Endothelial cell of umbilical vein (primary cell): ENCODE measurements at regions not wholly inside any gene's neighbourhood (a gene's known extent, or its start where the extent isn't known, plus 50 kb on each side); places are given as distances from the start of the nearest gene placed in this dataset.

Experiments
- BruUV-seq: library from RNA; stranded (reverse); fragments of 400-500 nt; replicated peaks from 2 replicates; lab custom pipeline; 2021; lab: Mats Ljungman, UMichigan
- CTCF ChIA-PET: fragments of 300-600, 350-600 bp; sonication (Branson Sonifier 250); formaldehyde crosslinking; loops from one replicate; lab custom pipeline; 2021; ENCODE audit warnings: antibody characterized with exemption, inconsistent platforms; lab: Charles Lee
- POLR2A ChIA-PET: fragments of 300-600, 350-600 bp; sonication (Branson Sonifier 250); formaldehyde crosslinking; loops from one replicate; lab custom pipeline; 2021; ENCODE audit warnings: antibody characterized with exemption, inconsistent platforms; lab: Charles Lee
- DNase-seq: peaks from one replicate; pipeline ENCODE4 v3.0.0-alpha.2; 2011; ENCODE audit warnings: low read depth, low spot score
- FAIRE-seq: peaks from 2 replicates; lab custom pipeline; 2011; peaks lifted over from hg19 to GRCh38; lab: Jason Lieb, UNC
- H2AFZ ChIP-seq: 2 replicates; pipeline ENCODE4 v1.6.0; 2012; ENCODE audit warnings: low read depth, low read length, control low read depth, inconsistent platforms
- H3K27ac ChIP-seq: 2 replicates; pipeline ENCODE4 v1.5.1; 2011; ENCODE audit warnings: low read depth, mild to moderate bottlenecking, control low read depth, low read length, moderate library complexity; ENCODE audit not compliant: insufficient read depth
- H3K27me3 ChIP-seq, 2 experiments: 2 replicates each; pipeline versions ENCODE4 v1.6.0 to v1.6.1; 2011; ENCODE audit warnings: low read length in 2 of 2, mixed read lengths in 1 of 2; ENCODE audit not compliant: control insufficient read depth in 2 of 2, insufficient read depth in 2 of 2
- H3K36me3 ChIP-seq, 2 experiments: 2 replicates in 1 of 2; 3 replicates in 1 of 2; pipeline ENCODE4 v1.5.1; 2011; ENCODE audit warnings: low read length in 2 of 2, mild to moderate bottlenecking in 1 of 2, moderate library complexity in 1 of 2; ENCODE audit not compliant: control insufficient read depth in 2 of 2, insufficient read depth in 2 of 2; ENCODE audit errors: extremely low read depth in 1 of 2
- H3K4me1 ChIP-seq: 3 replicates; pipeline ENCODE4 v1.5.1; 2011; ENCODE audit warnings: mild to moderate bottlenecking, low read length; ENCODE audit not compliant: control insufficient read depth, insufficient read depth; ENCODE audit errors: extremely low read depth
- H3K4me2 ChIP-seq: 2 replicates; pipeline ENCODE4 v1.6.1; 2011; ENCODE audit warnings: low read length, control low read depth, mixed read lengths; ENCODE audit not compliant: insufficient read depth
- H3K4me3 ChIP-seq, 3 experiments: fragments of 200-600 bp in 1 of 3; sonication (generic), shearing (Covaris generic) in 1 of 3; replicated peaks in 1 of 3; 2 replicates each; pipeline ENCODE4 v1.5.1; 2011 to 2016; ENCODE audit warnings: control low read depth in 3 of 3, low read length in 3 of 3, mild to moderate bottlenecking in 2 of 3, inconsistent platforms in 1 of 3, low read depth in 1 of 3, moderate library complexity in 1 of 3; ENCODE audit not compliant: insufficient read depth in 1 of 3
- H3K79me2 ChIP-seq: 2 replicates; pipeline ENCODE4 v1.6.0; 2012; ENCODE audit warnings: low read length, inconsistent platforms; ENCODE audit not compliant: control insufficient read depth, insufficient read depth
- H3K9ac ChIP-seq: replicated peaks from 2 replicates; pipeline ENCODE3; 2011; ENCODE audit warnings: low read length, control low read depth; ENCODE audit not compliant: insufficient read depth; ENCODE audit errors: extremely low read depth
- H3K9me1 ChIP-seq: replicated peaks from 3 replicates; pipeline ENCODE4 v1.6.0; 2011; ENCODE audit warnings: mild to moderate bottlenecking, low read length; ENCODE audit not compliant: control insufficient read depth, insufficient read depth; ENCODE audit errors: extremely low read depth
- H3K9me3 ChIP-seq: replicated peaks from 2 replicates; pipeline ENCODE4 v1.5.1; 2012; ENCODE audit warnings: low read length, inconsistent platforms; ENCODE audit not compliant: control insufficient read depth, insufficient read depth
- H4K20me1 ChIP-seq: replicated peaks from 2 replicates; pipeline ENCODE3; 2011; ENCODE audit warnings: mild to moderate bottlenecking, low read length; ENCODE audit not compliant: control insufficient read depth, insufficient read depth; ENCODE audit errors: extremely low read depth
- EZH2 ChIP-seq: IDR thresholded peaks from 2 replicates; pipeline ENCODE4 v1.6.1; 2012; ENCODE audit warnings: borderline replicate concordance, low read depth, mild to moderate bottlenecking, moderate library complexity, low read length, inconsistent platforms; ENCODE audit not compliant: severe bottlenecking
- FOS ChIP-seq: IDR thresholded peaks from 2 replicates; pipeline ENCODE4 v1.6.1; 2011; ENCODE audit warnings: mild to moderate bottlenecking, low read length, moderate library complexity, borderline replicate concordance; ENCODE audit not compliant: insufficient read depth
- GATA2 ChIP-seq: IDR thresholded peaks from 2 replicates; pipeline ENCODE4 v1.7.0; 2011; ENCODE audit warnings: low read depth, mild to moderate bottlenecking, moderate library complexity, mixed read lengths, low read length; ENCODE audit not compliant: insufficient read length, insufficient read depth
- JUN ChIP-seq: IDR thresholded peaks from 2 replicates; pipeline ENCODE4 v1.6.1; 2011; ENCODE audit warnings: borderline replicate concordance, low read depth; ENCODE audit not compliant: insufficient read length, insufficient read depth
- MAX ChIP-seq: IDR thresholded peaks from 2 replicates; pipeline ENCODE4 v1.6.1; 2011; ENCODE audit not compliant: insufficient read depth, insufficient read length
- MYC ChIP-seq: IDR thresholded peaks from one replicate; pipeline ENCODE4 v1.6.1; 2011; ENCODE audit warnings: mild to moderate bottlenecking, low read depth, low read length
- POLR2A ChIP-seq: IDR thresholded peaks from 2 replicates; pipeline ENCODE4 v1.6.1; 2012; ENCODE audit warnings: low read depth, mild to moderate bottlenecking, control low read depth, low read length
- dilution Hi-C: fragments of 300-500 bp; cut with MboI; formaldehyde crosslinking; loops from one replicate; pipeline ENCODE4 v1.15.0; 2019; ENCODE audit warnings: low sequenced_read_pairs; ENCODE audit not compliant: extremely low pct_ligation_motif_present
- intact Hi-C: fragments of 100-400 bp; cut with micrococcal nuclease; formaldehyde crosslinking; loops from one replicate; pipeline ENCODE4 v1.10.0; 2022
- TF ChIP-seq, protein P1 (sequence below), 2 donors: IDR thresholded peaks; 1 replicate in 1 of 2; 2 replicates in 1 of 2; pipeline ENCODE4 v1.5.1; 2011; ENCODE audit warnings: low read length in 2 of 2, mild to moderate bottlenecking in 2 of 2, moderate library complexity in 2 of 2, control low read depth in 1 of 2, inconsistent platforms in 1 of 2, low read depth in 1 of 2; ENCODE audit not compliant: insufficient read depth in 1 of 2; ENCODE audit errors: extremely low read depth in 1 of 2

- DNase-seq = peak; percentile 24
- Histone ChIP-seq H3K4me3 (no peak overlapping the region), H3K27me3 (no peaks in the 10 kb centered on the region), H3K36me3 (no peaks in the 10 kb centered on the region), H3K27ac (peak overlapping the region; percentile 9), H3K4me2 (peak overlapping the region; percentile 65), H3K9ac (no peak overlapping the region), H3K9me3 (no peaks in the 10 kb centered on the region), H2AFZ (peak overlapping the region; percentile 65), H3K79me2 (no peaks in the 10 kb centered on the region), H3K4me1 (peaks cover 9% of the 10 kb centered on the region), H3K9me1 (no peaks in the 10 kb centered on the region), H4K20me1 (no peaks in the 10 kb centered on the region)
- intact Hi-C loops = no loop called here
- FAIRE-seq = peak; percentile 49
- TF ChIP-seq MAX = no peak
- peak; percentile 60 for TF ChIP-seq FOS
- TF ChIP-seq EZH2 = no peak
- TF ChIP-seq MYC = no peak
- POLR2A ChIA-PET = no interaction called here
- BruUV-seq = no TSS peak
- dilution Hi-C loops = no loop called here
- CTCF ChIA-PET = no interaction called here
Measured at GRCh38 chr1:87869567-87869966, 540.9 kb downstream of the LMO4 start.

- no TSS peak for BruUV-seq
- H3K9me1 ChIP-seq = no peaks in the 10 kb centered on the region
- no peaks in the 10 kb centered on the region for H3K27me3 ChIP-seq
- H3K9ac ChIP-seq = no peak overlapping the region
- H3K4me3 ChIP-seq = no peak overlapping the region
- H3K79me2 ChIP-seq = no peaks in the 10 kb centered on the region
- DNase-seq (no peak), FAIRE-seq (no peak)
- TF ChIP-seq, protein P1, sequence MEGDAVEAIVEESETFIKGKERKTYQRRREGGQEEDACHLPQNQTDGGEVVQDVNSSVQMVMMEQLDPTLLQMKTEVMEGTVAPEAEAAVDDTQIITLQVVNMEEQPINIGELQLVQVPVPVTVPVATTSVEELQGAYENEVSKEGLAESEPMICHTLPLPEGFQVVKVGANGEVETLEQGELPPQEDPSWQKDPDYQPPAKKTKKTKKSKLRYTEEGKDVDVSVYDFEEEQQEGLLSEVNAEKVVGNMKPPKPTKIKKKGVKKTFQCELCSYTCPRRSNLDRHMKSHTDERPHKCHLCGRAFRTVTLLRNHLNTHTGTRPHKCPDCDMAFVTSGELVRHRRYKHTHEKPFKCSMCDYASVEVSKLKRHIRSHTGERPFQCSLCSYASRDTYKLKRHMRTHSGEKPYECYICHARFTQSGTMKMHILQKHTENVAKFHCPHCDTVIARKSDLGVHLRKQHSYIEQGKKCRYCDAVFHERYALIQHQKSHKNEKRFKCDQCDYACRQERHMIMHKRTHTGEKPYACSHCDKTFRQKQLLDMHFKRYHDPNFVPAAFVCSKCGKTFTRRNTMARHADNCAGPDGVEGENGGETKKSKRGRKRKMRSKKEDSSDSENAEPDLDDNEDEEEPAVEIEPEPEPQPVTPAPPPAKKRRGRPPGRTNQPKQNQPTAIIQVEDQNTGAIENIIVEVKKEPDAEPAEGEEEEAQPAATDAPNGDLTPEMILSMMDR (IDR thresholded peaks at IDR 0.05; ENCODE audit: extremely low read depth in 1 of 2, insufficient read depth in 1 of 2, low read depth in 1 of 2, low read length in 2 of 2) = no peak
- no peak for TF ChIP-seq FOS
- TF ChIP-seq MAX = no peak
- TF ChIP-seq GATA2 = no peak
- no peak for TF ChIP-seq JUN
- TF ChIP-seq POLR2A = no peak
- H3K4me2 ChIP-seq = no peak overlapping the region
- intact Hi-C loops (no loop called here), dilution Hi-C loops (no loop called here)
- H3K27ac ChIP-seq = no peak overlapping the region
- H3K4me1 ChIP-seq = peaks cover 9% of the 10 kb centered on the region
- no peaks in the 10 kb centered on the region for H3K9me3 ChIP-seq
- ChIA-PET POLR2A (no interaction called here), CTCF (no interaction called here)
- H2AFZ ChIP-seq = no peak overlapping the region
- H4K20me1 ChIP-seq = no peaks in the 10 kb centered on the region
- no peaks in the 10 kb centered on the region for H3K36me3 ChIP-seq
Measured at GRCh38 chr1:87872189-87872588, 543.5 kb downstream of the LMO4 start.
